HCT116 (cell line): ENCODE measurements at regions not wholly inside any gene's neighbourhood (a gene's known extent, or its start where the extent isn't known, plus 50 kb on each side); places are given as distances from the start of the nearest gene placed in this dataset.
A peak's percentile ranks its signal among the peaks of the same experiment; 100 is the strongest.
"Not testable (repeated sequence)": the region's sequence is repeated elsewhere in the genome, so short reads cannot be mapped to it uniquely, and the experiment has no call there.

Source experiments
- ATAC-seq: fragments of 200-7000 bp; cut with Tn5 transposase; 2 replicates; pipeline ENCODE4 v1.9.1; 2020; ENCODE audit warnings: mild to moderate bottlenecking, moderate library complexity
- BruUV-seq: library from RNA; stranded (reverse); fragments of 400-500 nt; replicated peaks from 2 replicates; lab custom pipeline; 2021; lab: Mats Ljungman, UMichigan
- CTCF ChIA-PET: fragments of 300-600 bp; sonication (Branson Sonifier 250); formaldehyde crosslinking; loops from one replicate; lab custom pipeline; 2021; ENCODE audit warnings: antibody characterized with exemption; lab: Charles Lee
- POLR2A ChIA-PET: fragments of 300-600, 350-600 bp; sonication (Branson Sonifier 250); formaldehyde crosslinking; loops from one replicate; lab custom pipeline; 2021; ENCODE audit warnings: antibody characterized with exemption; lab: Charles Lee
- RAD21 ChIA-PET, 2 experiments: fragments of 300-600 bp; sonication (Branson Sonifier 250); formaldehyde crosslinking; loops; one replicate each; lab custom pipeline; 2023; ENCODE audit warnings: low total read pairs in 2 of 2; ENCODE audit not compliant: uncharacterized antibody in 2 of 2, unreplicated experiment in 2 of 2, low non-redundant PET in 1 of 2; lab: Charles Lee
- DNase-seq: peaks from one replicate; pipeline ENCODE4 v3.0.0-alpha.2; 2010; ENCODE audit warnings: low read depth, low spot score
- H2AFZ ChIP-seq: fragments of 200-600 bp; shearing (Covaris generic), sonication (generic); 2 replicates; pipeline ENCODE4 v1.6.1; 2017; ENCODE audit warnings: low read depth, mixed run types, mixed read lengths, antibody characterized with exemption, low read length; ENCODE audit not compliant: poor library complexity, severe bottlenecking
- H3K27ac ChIP-seq: 2 replicates; pipeline ENCODE4 v1.5.1; 2012; ENCODE audit warnings: low read depth, low read length
- H3K27me3 ChIP-seq: fragments of 200-600 bp; sonication (generic); 2 replicates; pipeline ENCODE4 v1.6.1; 2016; ENCODE audit warnings: mixed run types, low read length, mixed read lengths; ENCODE audit not compliant: insufficient read depth
- H3K36me3 ChIP-seq, 2 experiments: fragments of 200-500 bp in 1 of 2; fragments of 200-600 bp in 1 of 2; sonication (Bioruptor generic) in 1 of 2; sonication (generic) in 1 of 2; 2 replicates each; pipeline versions ENCODE4 v1.5.1 to v1.6.1; 2014 to 2016; ENCODE audit warnings: low read length in 2 of 2, inconsistent platforms in 1 of 2, mixed read lengths in 1 of 2, mixed run types in 1 of 2; ENCODE audit not compliant: insufficient read depth in 2 of 2, control insufficient read depth in 1 of 2
- H3K4me1 ChIP-seq, 2 experiments: fragments of 200-600 bp in 1 of 2; sonication (generic) in 1 of 2; 2 replicates each; pipeline versions ENCODE4 v1.5.1 to v1.6.1; 2012 to 2017; ENCODE audit warnings: low read length in 2 of 2, inconsistent platforms in 1 of 2, mild to moderate bottlenecking in 1 of 2, mixed read lengths in 1 of 2, mixed run types in 1 of 2, moderate library complexity in 1 of 2; ENCODE audit not compliant: insufficient read depth in 2 of 2, control insufficient read depth in 1 of 2
- H3K4me2 ChIP-seq: fragments of 200-600 bp; sonication (generic); 2 replicates; pipeline ENCODE4 v1.6.1; 2017; ENCODE audit warnings: mixed run types, low read length, mixed read lengths
- H3K4me3 ChIP-seq, 2 experiments: fragments of 200-600 bp in 1 of 2; sonication (generic) in 1 of 2; replicated peaks in 1 of 2; 2 replicates each; pipeline ENCODE4 v1.5.1; 2011 to 2016; ENCODE audit warnings: low read length in 2 of 2, control low read depth in 1 of 2, low read depth in 1 of 2, mild to moderate bottlenecking in 1 of 2, mixed read lengths in 1 of 2, mixed run types in 1 of 2
- H3K79me2 ChIP-seq: fragments of 200-600 bp; sonication (generic); 2 replicates; pipeline ENCODE4 v1.6.1; 2017; ENCODE audit warnings: mild to moderate bottlenecking, mixed run types, low read length, moderate library complexity, mixed read lengths; ENCODE audit not compliant: insufficient read depth
- H3K9ac ChIP-seq: fragments of 200-600 bp; sonication (generic); 2 replicates; pipeline ENCODE4 v1.6.1; 2016; ENCODE audit warnings: low read length, mixed read lengths
- H3K9me2 ChIP-seq: fragments of 200-600 bp; sonication (generic), shearing (Covaris generic); 2 replicates; pipeline ENCODE4 v1.6.1; 2017; ENCODE audit warnings: mixed run types, mild to moderate bottlenecking, moderate library complexity; ENCODE audit not compliant: insufficient read depth
- H3K9me3 ChIP-seq, 2 experiments: fragments of 200-500 bp in 1 of 2; fragments of 200-600 bp in 1 of 2; sonication (Bioruptor generic) in 1 of 2; sonication (generic) in 1 of 2; 2 replicates each; pipeline ENCODE4 v1.6.1; 2014 to 2017; ENCODE audit warnings: low read length in 2 of 2, mixed read lengths in 2 of 2, inconsistent platforms in 1 of 2, low read depth in 1 of 2, mild to moderate bottlenecking in 1 of 2, mixed run types in 1 of 2, moderate library complexity in 1 of 2; ENCODE audit not compliant: control insufficient read depth in 1 of 2, insufficient read depth in 1 of 2
- H4K20me1 ChIP-seq: fragments of 200-600 bp; sonication (generic), shearing (Covaris generic); 2 replicates; pipeline ENCODE4 v1.6.1; 2017; ENCODE audit warnings: mixed run types, mild to moderate bottlenecking, moderate library complexity; ENCODE audit not compliant: insufficient read depth
- CTCF ChIP-seq, 3 experiments: fragments of 200-600 bp in 1 of 3; sonication (generic) in 1 of 3; IDR thresholded peaks in 2 of 3; conservative IDR thresholded peaks in 1 of 3; 2 replicates each; pipeline ENCODE4 v1.5.1; 2012 to 2017; ENCODE audit warnings: low read depth in 2 of 3, low read length in 2 of 3, antibody characterized with exemption in 1 of 3, borderline replicate concordance in 1 of 3, control low read depth in 1 of 3, mild to moderate bottlenecking in 1 of 3, mixed read lengths in 1 of 3, mixed run types in 1 of 3, moderate library complexity in 1 of 3; ENCODE audit not compliant: insufficient read depth in 1 of 3
- EZH2phosphoT487 ChIP-seq: fragments of 200-600 bp; IDR thresholded peaks from 2 replicates; pipeline ENCODE4 v1.6.1; 2018; ENCODE audit warnings: antibody characterized with exemption, borderline replicate concordance
- RAD21 ChIP-seq: IDR thresholded peaks from 2 replicates; pipeline ENCODE4 v1.6.1; 2012; ENCODE audit warnings: low read depth, mild to moderate bottlenecking
- SIN3A ChIP-seq: IDR thresholded peaks from 2 replicates; pipeline ENCODE4 v1.6.1; 2012; ENCODE audit warnings: low read depth
- SP1 ChIP-seq: IDR thresholded peaks from 2 replicates; pipeline ENCODE4 v1.6.1; 2012; ENCODE audit warnings: low read depth
- ZBTB33 ChIP-seq: IDR thresholded peaks from 2 replicates; pipeline ENCODE4 v1.6.1; 2011; ENCODE audit warnings: mild to moderate bottlenecking, low read length, moderate library complexity; ENCODE audit not compliant: insufficient replicate concordance; ENCODE audit errors: extremely low read depth
- ZFX ChIP-seq: fragments of 450-650 bp; IDR thresholded peaks from 2 replicates; pipeline ENCODE4 v1.6.1; 2017
- intact Hi-C: fragments of 100-400 bp; cut with micrococcal nuclease; formaldehyde crosslinking; loops from 2 replicates; pipeline ENCODE4 v1.10.0; 2022
- TF ChIP-seq, protein P1 (sequence below): IDR thresholded peaks from 2 replicates; pipeline ENCODE4 v1.6.1; 2012; ENCODE audit warnings: low read depth
- TF ChIP-seq, protein P2 (sequence below): IDR thresholded peaks from 2 replicates; pipeline ENCODE4 v1.6.1; 2012

GRCh38 chr11:13137844-13138301 lies 128.8 kb downstream of the RASSF10 start:
- Histone ChIP-seq H3K4me1 (peaks cover 23 to 59% of the 10 kb centered on the region in 2 experiments), H3K36me3 (no peaks in the 10 kb centered on the region), H3K27me3 (no peaks in the 10 kb centered on the region), H3K4me3 (no peak overlapping the region), H3K27ac (no peak overlapping the region), H4K20me1 (no peaks in the 10 kb centered on the region), H3K9me3 (no peaks in the 10 kb centered on the region), H3K9me2 (no peaks in the 10 kb centered on the region), H2AFZ (no peak overlapping the region), H3K79me2 (no peaks in the 10 kb centered on the region), H3K4me2 (peak overlapping the region; percentile 37), H3K9ac (no peak overlapping the region)
- intact Hi-C loops: no loop called here
- CTCF ChIA-PET: interaction anchor here (1.6 kb wide), 1 partner anchor 17 kb away, joined by 5 read pairs; no protein-coding TSS in a partner anchor
- no peak for DNase-seq
- ATAC-seq: no peak
- TF ChIP-seq ZFX (no peak), RAD21 (no peak), ZBTB33 (no peak), SP1 (no peak), SIN3A (no peak), EZH2phosphoT487 (no peak), CTCF (IDR thresholded peaks at IDR 0.05 in 2 of 3, conservative IDR thresholded peaks at IDR 0.05 in 1 of 3; ENCODE audit: borderline replicate concordance in 1 of 3, insufficient read depth in 1 of 3, low read depth in 2 of 3, low read length in 2 of 3) (no peak)
- TF ChIP-seq, protein P1, sequence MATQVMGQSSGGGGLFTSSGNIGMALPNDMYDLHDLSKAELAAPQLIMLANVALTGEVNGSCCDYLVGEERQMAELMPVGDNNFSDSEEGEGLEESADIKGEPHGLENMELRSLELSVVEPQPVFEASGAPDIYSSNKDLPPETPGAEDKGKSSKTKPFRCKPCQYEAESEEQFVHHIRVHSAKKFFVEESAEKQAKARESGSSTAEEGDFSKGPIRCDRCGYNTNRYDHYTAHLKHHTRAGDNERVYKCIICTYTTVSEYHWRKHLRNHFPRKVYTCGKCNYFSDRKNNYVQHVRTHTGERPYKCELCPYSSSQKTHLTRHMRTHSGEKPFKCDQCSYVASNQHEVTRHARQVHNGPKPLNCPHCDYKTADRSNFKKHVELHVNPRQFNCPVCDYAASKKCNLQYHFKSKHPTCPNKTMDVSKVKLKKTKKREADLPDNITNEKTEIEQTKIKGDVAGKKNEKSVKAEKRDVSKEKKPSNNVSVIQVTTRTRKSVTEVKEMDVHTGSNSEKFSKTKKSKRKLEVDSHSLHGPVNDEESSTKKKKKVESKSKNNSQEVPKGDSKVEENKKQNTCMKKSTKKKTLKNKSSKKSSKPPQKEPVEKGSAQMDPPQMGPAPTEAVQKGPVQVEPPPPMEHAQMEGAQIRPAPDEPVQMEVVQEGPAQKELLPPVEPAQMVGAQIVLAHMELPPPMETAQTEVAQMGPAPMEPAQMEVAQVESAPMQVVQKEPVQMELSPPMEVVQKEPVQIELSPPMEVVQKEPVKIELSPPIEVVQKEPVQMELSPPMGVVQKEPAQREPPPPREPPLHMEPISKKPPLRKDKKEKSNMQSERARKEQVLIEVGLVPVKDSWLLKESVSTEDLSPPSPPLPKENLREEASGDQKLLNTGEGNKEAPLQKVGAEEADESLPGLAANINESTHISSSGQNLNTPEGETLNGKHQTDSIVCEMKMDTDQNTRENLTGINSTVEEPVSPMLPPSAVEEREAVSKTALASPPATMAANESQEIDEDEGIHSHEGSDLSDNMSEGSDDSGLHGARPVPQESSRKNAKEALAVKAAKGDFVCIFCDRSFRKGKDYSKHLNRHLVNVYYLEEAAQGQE: no peak
- TF ChIP-seq, protein P2, sequence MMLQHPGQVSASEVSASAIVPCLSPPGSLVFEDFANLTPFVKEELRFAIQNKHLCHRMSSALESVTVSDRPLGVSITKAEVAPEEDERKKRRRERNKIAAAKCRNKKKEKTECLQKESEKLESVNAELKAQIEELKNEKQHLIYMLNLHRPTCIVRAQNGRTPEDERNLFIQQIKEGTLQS: no peak
- POLR2A ChIA-PET: no interaction called here
- BruUV-seq: no TSS peak
- RAD21 ChIA-PET: interaction anchor here in 1 of 2 experiments (1.6 kb wide), 1 partner anchor 174 kb away, joined by 3 read pairs; no protein-coding TSS in a partner anchor

DNA sequence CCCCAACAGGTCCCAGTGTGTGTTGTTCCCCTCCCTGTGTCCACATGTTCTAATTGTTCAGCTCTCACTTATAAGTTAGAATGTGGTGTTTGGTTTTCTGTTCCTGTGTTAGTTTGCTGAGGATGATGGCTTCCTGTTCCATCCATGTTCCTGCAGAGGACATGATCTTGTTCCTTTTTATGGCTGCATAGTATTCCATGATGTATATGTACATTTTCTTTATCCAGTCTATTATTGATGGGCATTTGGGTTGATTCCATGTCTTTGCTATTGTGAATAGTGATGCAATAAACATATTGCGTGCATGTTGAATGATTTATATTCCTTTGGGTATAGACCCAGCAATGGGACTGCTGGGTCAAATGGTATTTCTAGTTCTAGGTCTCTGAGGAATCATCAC lies 130.0 kb downstream of the RASSF10 start:
- H3K9me2 ChIP-seq, BruUV-seq, H3K36me3 ChIP-seq, H3K9me3 ChIP-seq, POLR2A ChIA-PET, H3K79me2 ChIP-seq, H3K4me3 ChIP-seq, H3K27me3 ChIP-seq, DNase-seq, RAD21 ChIA-PET, intact Hi-C loops, CTCF ChIA-PET, H3K27ac ChIP-seq, H2AFZ ChIP-seq, H3K9ac ChIP-seq, H3K4me2 ChIP-seq, H4K20me1 ChIP-seq, ATAC-seq: not testable (repeated sequence)
- H3K4me1 ChIP-seq: peaks cover 23 to 64% of the 10 kb centered on the region in 2 experiments
